ENCODE measurements at regions not wholly inside any gene's neighbourhood (a gene's known extent, or its start where the extent isn't known, plus 50 kb on each side); places are given as distances from the start of the nearest gene placed in this dataset.
A peak's percentile ranks its signal among the peaks of the same experiment; 100 is the strongest.
"Not testable (repeated sequence)": the region's sequence is repeated elsewhere in the genome, so short reads cannot be mapped to it uniquely, and the experiment has no call there.

DNA sequence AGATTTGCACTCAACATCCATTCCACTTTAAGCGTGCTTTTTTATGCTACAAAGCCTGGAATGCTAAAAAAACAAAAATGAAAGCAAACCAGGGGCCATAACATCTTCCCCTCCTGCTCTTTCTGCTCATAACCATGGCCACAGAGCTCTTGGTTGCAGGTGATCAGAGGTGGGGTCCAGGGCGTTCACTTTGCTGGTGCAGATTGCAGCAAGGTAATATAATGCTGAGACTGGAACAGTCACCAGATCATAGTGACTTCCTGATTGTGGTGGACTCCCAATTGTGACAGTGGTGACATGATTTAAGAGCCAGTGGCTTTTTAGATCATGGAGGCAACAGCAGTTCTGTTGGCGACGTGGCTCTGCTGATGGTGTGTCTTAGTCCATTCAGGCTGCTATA, 115.0 kb upstream of the CPM start:
- peaks cover 12% of the 10 kb centered on the region for H3K4me1 Mint-ChIP-seq
- no peak overlapping the region for H3K27ac Mint-ChIP-seq
- no peaks in the 10 kb centered on the region for H3K36me3 Mint-ChIP-seq
- peaks cover 5% of the 10 kb centered on the region for H3K27me3 Mint-ChIP-seq
- no peak overlapping the region for H3K4me3 Mint-ChIP-seq
- no peaks in the 10 kb centered on the region for H3K9me3 Mint-ChIP-seq

GRCh38 chr12:69049855-69050254, 116.9 kb upstream of the CPM start:
- not testable (repeated sequence) for H3K9me3 Mint-ChIP-seq, H3K4me3 Mint-ChIP-seq, H3K27ac Mint-ChIP-seq, H3K27me3 Mint-ChIP-seq, H3K36me3 Mint-ChIP-seq
- H3K4me1 Mint-ChIP-seq: peaks cover 21% of the 10 kb centered on the region

DNA sequence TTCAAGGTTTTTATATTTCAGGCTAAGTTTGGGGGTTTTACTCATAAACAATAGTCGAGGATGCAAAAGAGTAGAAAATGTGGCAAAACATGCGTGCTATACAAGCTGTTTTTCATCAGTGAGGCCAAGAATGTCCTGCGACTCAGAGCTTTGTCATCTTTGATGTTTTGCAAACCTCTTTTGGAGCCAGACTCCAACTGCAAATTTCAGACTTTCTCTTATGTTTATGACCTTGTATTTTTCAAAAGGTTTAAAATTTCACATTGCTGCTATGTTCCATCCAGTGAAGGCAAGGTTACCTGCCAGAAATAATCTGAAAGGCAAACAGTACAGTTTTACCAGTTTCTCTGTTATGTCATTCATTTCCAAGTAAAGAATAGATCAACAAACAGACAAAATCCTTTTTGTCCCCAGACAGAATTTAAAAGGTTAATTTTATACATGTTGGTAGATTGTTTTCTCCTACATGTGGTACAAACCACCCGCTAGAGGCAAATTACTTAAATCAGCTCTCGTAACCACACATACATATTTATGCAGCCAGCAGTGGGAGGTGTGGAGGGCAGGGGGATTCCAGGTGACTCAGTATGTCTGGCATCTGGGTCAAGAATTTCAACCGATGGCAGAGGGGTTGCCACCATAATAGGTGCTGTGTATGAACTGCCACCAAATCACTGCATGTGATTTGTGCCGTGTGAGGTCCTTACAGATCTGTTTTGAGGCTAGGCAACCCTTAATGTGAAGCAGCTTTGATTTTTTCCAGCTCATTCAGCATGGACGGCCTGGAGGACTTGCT, 119.8 kb upstream of the CPM start:
- H3K27ac Mint-ChIP-seq: peak overlapping the region; percentile 77
- H3K4me1 Mint-ChIP-seq: peaks cover 18% of the 10 kb centered on the region
- H3K36me3 Mint-ChIP-seq: no peaks in the 10 kb centered on the region
- H3K27me3 Mint-ChIP-seq: peaks cover 4% of the 10 kb centered on the region
- no peaks in the 10 kb centered on the region for H3K9me3 Mint-ChIP-seq
- peak overlapping the region; percentile 23 for H3K4me3 Mint-ChIP-seq

- no peaks in the 10 kb centered on the region for H3K9me3 Mint-ChIP-seq
These were observed 121.5 kb upstream of the CPM start for GRCh38 chr12:69054343-69055056.

GRCh38 chr12:69055280-69055679, 122.3 kb upstream of the CPM start:
- Mint-ChIP-seq H3K27ac (no peak overlapping the region), H3K9me3 (no peaks in the 10 kb centered on the region), H3K4me1 (peaks cover 33% of the 10 kb centered on the region), H3K4me3 (no peak overlapping the region), H3K36me3 (no peaks in the 10 kb centered on the region), H3K27me3 (peaks cover 4% of the 10 kb centered on the region)

More at GRCh38 chr12:69054343-69055056, 121.5 kb upstream of the CPM start:
- no peak overlapping the region for H3K4me3 Mint-ChIP-seq
- H3K27ac Mint-ChIP-seq: no peak overlapping the region
- H3K27me3 Mint-ChIP-seq: peaks cover 4% of the 10 kb centered on the region
- no peaks in the 10 kb centered on the region for H3K36me3 Mint-ChIP-seq
- peaks cover 30% of the 10 kb centered on the region for H3K4me1 Mint-ChIP-seq

DNA sequence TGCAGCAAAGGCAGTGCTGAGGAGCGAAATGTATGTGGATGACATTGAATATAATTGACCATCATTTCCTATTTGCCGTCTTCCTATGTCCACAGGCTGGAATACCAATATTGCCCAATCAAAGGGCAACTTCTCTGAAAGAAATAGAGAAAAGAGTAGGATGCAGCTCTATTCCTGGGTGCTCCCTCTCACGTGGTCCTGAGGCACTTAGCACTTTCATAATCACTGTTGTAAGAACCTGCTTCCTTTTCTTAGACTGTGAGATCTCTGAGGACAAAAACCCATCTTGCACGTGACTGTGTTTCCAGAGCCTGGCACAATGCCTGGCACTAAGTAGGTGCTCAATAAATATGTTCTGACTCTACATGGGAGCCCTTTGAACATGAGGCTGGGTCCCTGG, 122.7 kb upstream of the CPM start:
- Mint-ChIP-seq H3K27ac (no peak overlapping the region), H3K4me3 (no peak overlapping the region), H3K9me3 (no peaks in the 10 kb centered on the region), H3K4me1 (peaks cover 33% of the 10 kb centered on the region), H3K27me3 (peaks cover 4% of the 10 kb centered on the region), H3K36me3 (no peaks in the 10 kb centered on the region)

GRCh38 chr12:69056743-69057515, 124.0 kb upstream of the CPM start:
- H3K4me1 Mint-ChIP-seq: peaks cover 39% of the 10 kb centered on the region

DNA sequence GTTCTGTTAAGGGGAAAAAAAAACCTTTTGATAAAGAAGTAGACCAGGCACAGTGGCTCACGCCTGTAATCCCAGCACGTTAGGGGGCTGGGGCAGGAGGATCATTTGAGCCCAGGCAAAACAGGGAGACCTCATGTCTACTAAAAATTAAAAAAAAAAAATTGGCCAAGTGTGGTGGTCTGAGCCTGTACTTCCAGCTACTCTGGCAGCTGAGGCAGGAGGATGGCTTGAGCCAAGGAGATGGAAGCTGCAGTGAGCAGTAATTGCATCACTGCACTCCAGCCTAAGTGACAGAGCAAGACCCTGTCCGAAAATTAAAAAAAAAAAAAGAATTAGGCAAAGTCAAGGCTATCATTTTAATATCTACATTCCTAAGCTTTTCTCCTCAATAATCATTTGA, 124.8 kb upstream of the CPM start:
- Mint-ChIP-seq H3K4me3 (no peak overlapping the region), H3K9me3 (no peaks in the 10 kb centered on the region), H3K27ac (no peak overlapping the region), H3K4me1 (peaks cover 33% of the 10 kb centered on the region), H3K36me3 (no peaks in the 10 kb centered on the region), H3K27me3 (peaks cover 1% of the 10 kb centered on the region)

More at GRCh38 chr12:69056743-69057515, 124.0 kb upstream of the CPM start:
- H3K9me3 Mint-ChIP-seq: no peaks in the 10 kb centered on the region
- H3K27me3 Mint-ChIP-seq: peaks cover 1% of the 10 kb centered on the region
- H3K4me3 Mint-ChIP-seq: no peak overlapping the region
- H3K27ac Mint-ChIP-seq: no peak overlapping the region
- H3K36me3 Mint-ChIP-seq: no peaks in the 10 kb centered on the region

GRCh38 chr12:69059465-69060457, 126.8 kb upstream of the CPM start:
- Mint-ChIP-seq H3K4me1 (peaks cover 27% of the 10 kb centered on the region), H3K9me3 (no peaks in the 10 kb centered on the region), H3K27me3 (peaks cover 1% of the 10 kb centered on the region), H3K27ac (peak overlapping the region; percentile 46), H3K36me3 (no peaks in the 10 kb centered on the region), H3K4me3 (no peak overlapping the region)

GRCh38 chr12:69061574-69061973, 128.6 kb upstream of the CPM start:
- peaks cover 37% of the 10 kb centered on the region for H3K4me1 Mint-ChIP-seq
- no peak overlapping the region for H3K4me3 Mint-ChIP-seq

GRCh38 chr12:69062621-69063237, 129.8 kb upstream of the CPM start:
- Mint-ChIP-seq H3K4me3 (no peak overlapping the region), H3K27ac (no peak overlapping the region), H3K4me1 (peaks cover 40% of the 10 kb centered on the region), H3K36me3 (no peaks in the 10 kb centered on the region), H3K27me3 (no peaks in the 10 kb centered on the region), H3K9me3 (no peaks in the 10 kb centered on the region)

More at GRCh38 chr12:69061574-69061973, 128.6 kb upstream of the CPM start:
- Mint-ChIP-seq H3K27ac (no peak overlapping the region), H3K27me3 (no peaks in the 10 kb centered on the region), H3K36me3 (no peaks in the 10 kb centered on the region), H3K9me3 (no peaks in the 10 kb centered on the region)

DNA sequence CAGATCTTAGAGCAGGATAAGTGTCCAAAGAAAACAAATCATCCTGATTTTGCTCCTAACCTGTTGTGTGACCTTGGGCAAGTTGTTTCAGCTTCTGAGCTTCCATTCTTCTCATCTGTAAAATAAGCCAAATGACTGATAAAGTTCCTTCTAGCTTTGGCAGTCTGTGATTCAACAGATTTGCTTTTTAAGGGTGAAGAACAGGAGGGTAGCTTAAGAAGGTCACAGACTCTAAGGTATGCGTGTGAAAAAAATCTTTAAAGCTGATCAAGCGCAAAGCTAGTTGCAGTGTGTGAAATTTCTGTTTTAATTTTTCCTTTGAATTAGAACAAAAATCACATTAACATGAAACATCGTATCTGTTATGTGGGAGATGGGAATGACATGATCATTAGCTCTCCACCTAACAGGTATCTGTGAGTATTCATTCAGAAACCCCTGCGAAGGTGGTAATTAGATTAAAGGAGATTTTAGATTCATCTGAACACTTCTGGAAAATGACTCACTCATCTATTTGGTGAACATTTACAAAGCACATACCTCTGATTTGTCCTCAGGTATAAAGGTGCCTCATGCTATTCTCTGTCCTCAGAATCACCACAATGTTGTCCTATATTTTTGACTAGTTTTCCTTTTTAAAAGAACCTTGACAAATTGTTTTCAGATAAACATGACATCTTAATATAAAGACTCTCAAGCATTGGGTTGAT, 131.9 kb upstream of the CPM start:
- no peak overlapping the region for H3K4me3 Mint-ChIP-seq
- no peaks in the 10 kb centered on the region for H3K9me3 Mint-ChIP-seq
- H3K27ac Mint-ChIP-seq: peak overlapping the region; percentile 82
- peaks cover 35% of the 10 kb centered on the region for H3K4me1 Mint-ChIP-seq
- H3K36me3 Mint-ChIP-seq: no peaks in the 10 kb centered on the region
- no peaks in the 10 kb centered on the region for H3K27me3 Mint-ChIP-seq

- no peaks in the 10 kb centered on the region for H3K9me3 Mint-ChIP-seq
- no peaks in the 10 kb centered on the region for H3K27me3 Mint-ChIP-seq
- H3K4me1 Mint-ChIP-seq: peaks cover 34% of the 10 kb centered on the region
- H3K27ac Mint-ChIP-seq: no peak overlapping the region
- no peaks in the 10 kb centered on the region for H3K36me3 Mint-ChIP-seq
- no peak overlapping the region for H3K4me3 Mint-ChIP-seq
These were observed 132.8 kb upstream of the CPM start for GRCh38 chr12:69065775-69066174.

All from activated naive CD4-positive, alpha-beta T cell treated with anti-CD3 and anti-CD28 coated beads, Interleukin-2, amount 50 U/mL, for 24 hours (primary cell).